HG03095 (cell line): ENCODE measurements at regions not wholly inside any gene's neighbourhood (a gene's known extent, or its start where the extent isn't known, plus 50 kb on each side); places are given as distances from the start of the nearest gene placed in this dataset.

ENCODE experiments used
- ATAC-seq: cut with Tn5 transposase; IDR thresholded peaks from one replicate; pipeline ENCODE4 v1.9.1; 2021; ENCODE audit warnings: moderate library complexity; ENCODE audit not compliant: unreplicated experiment

DNA sequence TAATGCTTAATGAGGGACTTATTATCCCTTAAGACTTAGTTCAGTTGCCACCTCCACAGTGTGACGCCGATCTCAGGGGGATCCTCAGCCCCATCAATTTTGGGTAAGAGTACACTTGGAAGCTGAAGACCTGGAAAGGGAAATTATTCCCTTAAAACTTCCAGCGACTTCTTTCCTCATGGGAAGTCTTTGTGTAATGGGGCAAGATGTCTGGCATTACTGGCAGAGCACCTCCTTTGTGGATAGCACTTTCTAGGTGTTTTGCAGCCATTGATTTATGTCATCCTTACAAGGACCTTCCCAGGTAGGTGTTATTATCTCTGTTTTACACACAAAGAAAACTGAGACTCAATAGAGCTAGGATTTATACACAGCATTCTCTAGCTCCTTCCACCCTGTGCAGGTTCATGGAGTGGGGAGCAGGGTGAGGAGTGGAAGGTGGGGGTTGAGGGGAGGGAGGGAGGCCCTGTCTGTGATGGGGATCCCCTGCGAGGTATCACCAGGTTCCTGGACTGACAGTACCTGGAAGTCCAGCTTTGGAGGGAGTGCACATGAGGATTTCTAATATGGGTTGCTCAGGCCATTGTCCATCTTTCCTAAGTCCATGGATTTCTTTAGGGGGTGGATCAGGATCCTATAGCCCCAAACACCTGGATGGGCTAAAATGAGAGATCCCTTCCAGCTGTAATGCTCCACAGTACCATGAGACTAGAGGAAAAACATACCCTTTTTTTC is 79.4 kb downstream of the MYCN start:
- ATAC-seq: no peak

DNA sequence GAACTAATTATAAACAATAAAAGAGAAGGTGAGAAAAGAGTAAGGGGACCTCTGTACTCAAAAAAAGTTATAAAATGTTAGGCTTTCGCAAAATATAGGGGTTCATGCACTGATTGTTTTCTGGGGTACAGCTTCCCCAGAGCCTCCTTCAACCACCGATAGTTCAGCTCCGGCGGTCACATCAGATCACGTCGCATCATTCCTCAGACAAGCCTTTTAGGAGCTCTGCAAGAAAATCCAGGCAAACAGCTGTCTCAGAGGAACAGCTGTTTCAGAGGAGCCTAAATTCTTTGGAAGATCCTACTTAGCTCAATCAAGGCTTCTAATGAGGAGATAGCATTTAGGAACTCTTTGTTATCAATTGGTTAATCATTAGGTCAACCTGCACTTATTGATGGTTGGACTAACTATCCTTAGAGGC is 78.7 kb downstream of the MYCN start:
- no peak for ATAC-seq

DNA sequence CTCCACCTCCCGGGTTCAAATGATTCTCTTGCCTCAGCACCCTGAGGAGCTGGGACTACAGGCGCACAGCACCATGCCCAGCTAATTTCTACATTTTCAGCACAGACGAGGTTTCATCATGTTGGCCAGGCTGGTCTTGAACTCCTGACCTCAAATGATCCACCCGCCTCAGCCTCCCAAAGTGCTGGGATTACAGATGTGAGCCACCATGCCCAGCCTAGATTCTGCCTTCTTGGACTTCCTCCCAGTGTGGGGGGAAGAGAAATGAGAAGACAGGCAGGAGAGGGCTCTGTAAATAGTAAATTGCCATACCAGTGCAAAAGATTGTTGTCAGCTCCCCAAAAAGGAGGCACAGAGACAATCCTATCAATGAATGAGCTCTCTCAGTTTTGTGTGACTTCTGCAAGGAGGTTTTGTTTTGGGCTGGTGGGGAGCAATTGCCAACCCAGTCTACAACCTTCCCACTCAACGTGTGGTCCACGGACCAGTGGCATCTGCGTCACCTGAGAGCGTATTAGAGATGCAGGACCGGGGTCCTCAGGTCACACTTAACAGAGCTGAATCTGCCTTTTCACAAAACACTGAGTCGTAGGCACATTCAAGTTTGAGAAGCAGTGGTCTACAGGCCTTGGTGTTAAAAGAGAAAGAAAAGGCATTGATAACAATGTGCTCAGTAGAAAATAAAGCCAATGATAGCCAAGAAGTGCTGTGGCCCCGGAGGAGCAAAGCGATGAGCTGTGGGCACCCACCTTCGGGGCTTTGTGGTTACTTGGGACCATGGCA is 78.1 kb downstream of the MYCN start:
- no peak for ATAC-seq

GRCh38 chr2:16016282-16016681 is 75.9 kb downstream of the MYCN start:
- ATAC-seq: no peak

DNA sequence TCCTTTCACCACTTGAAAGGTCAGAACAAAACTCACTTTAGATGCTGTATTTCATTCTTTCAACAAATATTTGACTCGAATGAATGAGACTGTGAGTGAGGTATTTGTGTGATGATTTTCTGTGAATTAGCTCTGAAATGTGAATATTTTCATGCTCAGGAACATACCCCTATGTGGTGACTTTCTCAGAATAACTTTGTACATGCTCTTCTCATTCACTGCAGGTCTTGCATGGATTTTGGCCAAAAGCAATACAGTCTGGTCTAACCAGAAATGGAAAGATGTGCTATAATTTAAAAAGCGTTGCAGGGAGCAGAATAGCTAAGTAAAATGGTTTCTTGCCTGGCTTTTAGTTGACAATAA is 75.5 kb downstream of the MYCN start:
- ATAC-seq: no peak

DNA sequence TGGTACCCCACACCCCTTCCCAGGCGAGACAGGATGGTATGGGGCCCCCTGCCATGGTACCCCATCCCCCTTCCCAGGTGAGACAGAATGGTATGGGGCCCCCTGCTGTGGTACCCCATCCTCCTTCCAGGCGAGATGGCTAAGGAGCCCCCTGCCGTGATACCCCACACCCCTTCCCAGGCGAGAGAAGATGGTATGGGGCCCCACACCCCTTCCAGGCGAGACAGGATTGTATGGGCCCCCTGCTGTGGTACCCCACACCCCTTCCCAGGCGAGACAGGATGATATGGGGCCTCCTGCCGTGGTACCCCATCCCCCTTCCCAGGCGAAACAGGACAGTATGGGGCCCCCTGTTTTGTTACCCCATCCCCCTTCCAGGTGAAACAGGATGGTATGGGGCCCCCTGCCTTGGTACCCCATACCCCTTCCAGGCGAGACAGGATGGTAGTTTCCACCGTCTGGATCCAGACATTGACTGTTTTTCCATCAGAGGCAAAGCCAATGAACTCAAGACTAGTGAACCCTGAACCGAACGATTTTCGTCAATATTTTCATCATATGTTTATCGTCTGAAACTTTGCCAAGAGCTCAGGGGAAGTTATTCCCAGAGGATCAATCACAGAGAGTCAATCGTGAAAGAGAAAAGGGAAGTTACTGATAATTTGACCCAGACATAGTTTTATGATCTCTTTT is 75.0 kb downstream of the MYCN start:
- no peak for ATAC-seq

GRCh38 chr2:16014802-16015201 is 74.5 kb downstream of the MYCN start:
- no peak for ATAC-seq

GRCh38 chr2:16014041-16014787 is 73.9 kb downstream of the MYCN start:
- ATAC-seq: no peak

DNA sequence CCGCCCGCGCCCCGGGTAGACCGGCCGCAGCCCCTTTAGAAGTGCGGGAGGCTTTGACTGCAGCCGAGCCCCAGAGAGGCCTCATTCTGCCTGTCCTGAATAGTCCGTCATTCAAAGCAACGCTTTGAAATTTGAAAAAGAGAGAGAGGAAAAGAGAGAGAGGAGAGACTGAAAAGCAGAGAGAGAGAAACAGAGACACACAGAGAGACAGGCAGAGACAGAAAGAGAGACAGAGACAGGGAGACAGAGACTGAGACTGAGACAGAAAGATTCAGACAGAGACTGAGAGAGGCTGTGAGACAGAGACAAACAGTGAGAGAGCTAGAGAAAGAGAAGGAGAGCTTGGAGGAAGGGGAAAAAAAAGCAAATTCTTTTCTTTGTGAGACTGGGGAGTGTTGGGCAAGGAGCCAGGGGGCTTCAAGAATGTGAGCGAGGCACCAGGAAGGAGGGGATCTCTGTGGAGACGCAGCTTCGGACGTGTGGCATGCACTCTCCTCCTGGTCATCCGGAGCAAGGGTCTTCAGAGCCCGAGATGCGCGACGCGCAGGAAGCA is 73.1 kb downstream of the MYCN start:
- ATAC-seq: no peak

GRCh38 chr2:16012626-16013358 is 72.4 kb downstream of the MYCN start:
- ATAC-seq: no peak

- ATAC-seq: no peak
Observed at GRCh38 chr2:16012029-16012596, 71.8 kb downstream of the MYCN start.

GRCh38 chr2:16011621-16011960 is 71.2 kb downstream of the MYCN start:
- no peak for ATAC-seq

DNA sequence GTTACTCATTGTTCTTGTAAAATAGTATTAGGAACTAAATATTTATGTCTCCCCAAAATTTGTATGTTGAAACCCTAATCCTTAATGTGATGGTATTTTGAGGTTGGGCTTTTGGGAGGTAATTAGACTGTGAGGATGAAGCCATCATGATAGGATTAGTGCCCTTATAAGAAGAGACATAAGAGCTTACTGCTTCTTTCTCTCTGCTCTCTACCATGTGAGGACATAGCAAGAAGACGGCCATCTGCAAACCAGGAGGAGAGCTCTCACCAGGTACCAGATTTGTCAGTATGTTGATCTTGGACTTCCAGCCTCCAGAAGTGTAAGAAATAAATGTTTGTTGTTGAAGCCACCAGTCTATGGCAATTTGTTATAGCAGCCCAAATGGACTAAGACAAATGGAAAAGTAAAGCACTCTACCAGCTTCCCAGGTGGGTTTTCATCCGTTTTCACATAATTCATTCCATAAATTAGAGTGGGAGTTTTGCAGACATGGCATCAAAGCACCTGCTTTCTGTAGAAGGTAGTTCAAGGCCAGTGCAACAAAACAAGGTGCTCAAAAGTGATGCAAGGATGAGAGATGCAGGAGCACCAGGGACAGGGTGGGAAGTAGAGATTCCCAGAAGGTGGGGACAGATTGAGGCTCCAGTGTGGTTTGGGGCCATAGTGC is 70.7 kb downstream of the MYCN start:
- no peak for ATAC-seq

- no peak for ATAC-seq
Observed at GRCh38 chr2:16010011-16010410, 69.7 kb downstream of the MYCN start.

- no peak for ATAC-seq
Observed at GRCh38 chr2:16009560-16009959, 69.2 kb downstream of the MYCN start.

- ATAC-seq: no peak
Observed at GRCh38 chr2:16008856-16009255, 68.5 kb downstream of the MYCN start.

DNA sequence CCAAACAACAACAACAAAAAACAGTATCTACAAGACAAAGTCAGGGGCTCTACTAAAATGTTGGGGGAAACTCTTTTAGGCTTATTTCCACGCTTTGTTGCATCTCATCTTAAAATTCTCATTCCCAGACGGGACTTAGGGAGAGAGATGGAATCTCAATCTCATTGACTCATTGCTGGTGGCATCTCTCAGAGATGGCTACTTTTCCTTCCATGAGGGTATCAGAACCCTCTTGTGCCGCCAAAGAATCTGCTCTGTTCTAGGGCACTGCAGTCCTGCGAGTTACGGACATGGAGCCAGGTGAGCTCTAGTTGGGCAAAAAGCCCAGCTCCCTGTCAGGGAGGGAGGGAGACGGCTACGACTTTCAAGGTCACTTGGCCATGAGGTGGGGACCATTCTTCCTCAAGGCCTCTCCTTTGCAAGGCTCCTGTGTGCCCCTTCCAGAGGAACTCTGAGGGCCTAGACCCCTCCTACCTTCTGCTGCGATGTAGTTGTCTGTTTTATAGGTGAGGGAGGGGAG is 68.0 kb downstream of the MYCN start:
- ATAC-seq: no peak

DNA sequence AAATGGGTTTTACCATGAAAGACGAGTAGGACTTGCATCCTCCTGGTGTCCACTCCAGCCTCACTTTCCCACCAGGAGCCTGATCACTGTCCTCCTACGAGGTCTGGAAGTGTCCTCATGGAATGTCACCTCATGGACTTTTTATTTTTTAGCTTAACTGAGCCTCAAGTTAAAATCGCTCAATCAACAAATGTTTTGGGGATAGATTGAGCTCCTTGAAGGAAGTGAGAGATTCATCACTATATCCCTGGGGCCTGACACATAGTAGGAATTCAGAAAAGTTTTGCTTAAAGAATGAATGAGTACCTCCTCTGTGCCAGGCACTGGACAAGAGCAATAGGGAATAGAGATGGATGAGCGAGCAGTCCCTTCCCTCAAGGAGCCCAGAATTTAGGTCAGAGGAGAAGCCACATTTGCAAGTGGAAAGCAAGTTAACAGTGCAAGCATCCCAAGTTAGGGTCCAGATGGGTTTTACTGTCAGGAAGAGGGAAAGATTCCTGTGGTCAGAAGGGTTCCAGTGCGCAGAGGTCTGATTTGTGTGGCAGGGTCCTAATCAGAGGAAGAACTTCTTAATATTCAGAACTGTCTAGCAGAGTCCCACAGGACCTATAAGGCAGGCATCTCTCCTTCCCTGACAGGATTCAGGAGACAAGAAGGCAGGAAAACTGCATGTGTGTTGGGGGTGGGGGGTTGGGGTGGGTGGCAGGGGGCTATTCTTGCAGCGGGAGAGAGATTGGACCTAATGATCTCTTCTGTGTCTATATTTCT is 67.0 kb downstream of the MYCN start:
- ATAC-seq: no peak
